ENCODE measurements at regions not wholly inside any gene's neighbourhood (a gene's known extent, or its start where the extent isn't known, plus 50 kb on each side); places are given as distances from the start of the nearest gene placed in this dataset.
"Not testable (repeated sequence)": the region's sequence is repeated elsewhere in the genome, so short reads cannot be mapped to it uniquely, and the experiment has no call there.

DNA sequence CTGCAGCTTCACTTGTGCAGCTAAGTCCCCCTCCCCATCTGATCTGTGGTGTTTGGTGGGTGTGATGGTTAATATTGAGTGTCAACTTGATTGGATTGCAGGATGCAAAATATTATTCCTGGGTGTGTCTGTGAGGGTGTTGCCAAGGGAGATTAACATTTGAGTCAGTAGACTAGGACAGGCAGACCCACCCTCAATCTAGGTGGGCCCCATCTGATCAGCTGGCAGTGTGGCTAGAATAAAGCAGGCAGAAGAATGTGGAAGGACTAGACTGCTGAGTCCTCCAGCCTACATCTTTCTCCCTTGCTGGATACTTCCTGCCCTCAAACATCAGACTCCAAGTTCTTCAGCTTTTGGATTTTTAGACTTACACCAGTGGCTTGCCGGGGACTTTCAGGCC, 103.5 kb upstream of the BOD1L1 start:
- Mint-ChIP-seq H3K4me3 (no peak overlapping the region), H3K9me3 (peaks cover 2% of the 10 kb centered on the region), H3K36me3 (ENCODE audit: low read depth) (no peaks in the 10 kb centered on the region), H3K27ac (no peak overlapping the region), H3K4me1 (no peaks in the 10 kb centered on the region), H3K27me3 (ENCODE audit: insufficient read depth) (no peaks in the 10 kb centered on the region)
- Histone ChIP-seq H3K36me3 (ENCODE audit: control insufficient read depth, insufficient read depth, low read length) (no peaks in the 10 kb centered on the region), H3K9me3 (ENCODE audit: control insufficient read depth, low read length) (no peaks in the 10 kb centered on the region), H3K4me3 (ENCODE audit: low read length) (no peak overlapping the region), H3K4me1 (ENCODE audit: control insufficient read depth, insufficient read depth, low read length) (no peaks in the 10 kb centered on the region), H3K9ac (ENCODE audit: extremely low read depth, low read length, poor library complexity, severe bottlenecking) (no peak overlapping the region), H3K27me3 (ENCODE audit: control insufficient read depth, insufficient read depth, low read length, poor library complexity, severe bottlenecking) (no peaks in the 10 kb centered on the region), H3K27ac (ENCODE audit: low read depth, low read length) (no peak overlapping the region)
- TF ChIP-seq, protein P1, sequence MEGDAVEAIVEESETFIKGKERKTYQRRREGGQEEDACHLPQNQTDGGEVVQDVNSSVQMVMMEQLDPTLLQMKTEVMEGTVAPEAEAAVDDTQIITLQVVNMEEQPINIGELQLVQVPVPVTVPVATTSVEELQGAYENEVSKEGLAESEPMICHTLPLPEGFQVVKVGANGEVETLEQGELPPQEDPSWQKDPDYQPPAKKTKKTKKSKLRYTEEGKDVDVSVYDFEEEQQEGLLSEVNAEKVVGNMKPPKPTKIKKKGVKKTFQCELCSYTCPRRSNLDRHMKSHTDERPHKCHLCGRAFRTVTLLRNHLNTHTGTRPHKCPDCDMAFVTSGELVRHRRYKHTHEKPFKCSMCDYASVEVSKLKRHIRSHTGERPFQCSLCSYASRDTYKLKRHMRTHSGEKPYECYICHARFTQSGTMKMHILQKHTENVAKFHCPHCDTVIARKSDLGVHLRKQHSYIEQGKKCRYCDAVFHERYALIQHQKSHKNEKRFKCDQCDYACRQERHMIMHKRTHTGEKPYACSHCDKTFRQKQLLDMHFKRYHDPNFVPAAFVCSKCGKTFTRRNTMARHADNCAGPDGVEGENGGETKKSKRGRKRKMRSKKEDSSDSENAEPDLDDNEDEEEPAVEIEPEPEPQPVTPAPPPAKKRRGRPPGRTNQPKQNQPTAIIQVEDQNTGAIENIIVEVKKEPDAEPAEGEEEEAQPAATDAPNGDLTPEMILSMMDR (conservative IDR thresholded peaks at IDR 0.05): no peak
- DNase-seq: no peak
- WGBS, 2 experiments (ENCODE audit: insufficient coverage in 1 of 2, insufficient read length in 1 of 2): 96 to 100% methylated on average over 1 of the region's 1 CpG

GRCh38 chr4:13733817-13734216, 106.3 kb upstream of the BOD1L1 start:
- TF ChIP-seq, protein P1 (conservative IDR thresholded peaks at IDR 0.05): no peak
- no peaks in the 10 kb centered on the region for H3K4me1 Mint-ChIP-seq

DNA sequence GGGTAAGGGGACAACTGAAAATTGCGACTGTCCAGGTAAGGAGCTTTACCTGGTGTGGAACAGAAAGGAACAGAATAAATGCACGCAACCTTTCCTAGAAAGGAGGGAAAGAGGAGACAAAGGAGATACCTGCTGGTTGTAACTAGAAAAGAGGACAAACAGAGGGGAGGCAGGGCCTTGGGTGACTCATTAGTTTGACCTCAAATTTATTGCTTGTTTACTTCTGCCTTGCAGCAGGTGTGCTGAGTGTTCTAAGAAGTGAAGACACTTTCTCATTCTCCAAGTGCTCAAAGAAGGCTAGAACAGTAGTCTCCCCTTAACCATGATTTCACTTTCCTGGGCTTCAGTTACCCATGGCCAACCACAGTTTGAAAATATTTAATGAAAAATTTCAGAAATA, 123.1 kb upstream of the BOD1L1 start:
- Mint-ChIP-seq H3K4me1 (no peaks in the 10 kb centered on the region), H3K36me3 (ENCODE audit: low read depth) (no peaks in the 10 kb centered on the region), H3K4me3 (no peak overlapping the region), H3K27me3 (ENCODE audit: insufficient read depth) (no peaks in the 10 kb centered on the region), H3K27ac (no peak overlapping the region), H3K9me3 (no peaks in the 10 kb centered on the region)
- no peak for DNase-seq
- H3K27me3 ChIP-seq (ENCODE audit: control insufficient read depth, insufficient read depth, low read length, poor library complexity, severe bottlenecking): peaks cover 48% of the 10 kb centered on the region
- H3K4me1 ChIP-seq (ENCODE audit: control insufficient read depth, insufficient read depth, low read length): no peaks in the 10 kb centered on the region
- no peaks in the 10 kb centered on the region for H3K36me3 ChIP-seq (ENCODE audit: control insufficient read depth, insufficient read depth, low read length)
- 86% methylated on average over 2 of the region's 2 CpGs for WGBS, 2 experiments (ENCODE audit: insufficient coverage in 1 of 2, insufficient read length in 1 of 2)
- TF ChIP-seq, protein P1 (conservative IDR thresholded peaks at IDR 0.05): no peak
- H3K9me3 ChIP-seq (ENCODE audit: control insufficient read depth, low read length): no peaks in the 10 kb centered on the region
- no peak overlapping the region for H3K9ac ChIP-seq (ENCODE audit: extremely low read depth, low read length, poor library complexity, severe bottlenecking)
- H3K27ac ChIP-seq (ENCODE audit: low read depth, low read length): no peak overlapping the region
- no peak overlapping the region for H3K4me3 ChIP-seq (ENCODE audit: low read length)

More at GRCh38 chr4:13733817-13734216, 106.3 kb upstream of the BOD1L1 start:
- Mint-ChIP-seq H3K36me3 (ENCODE audit: low read depth) (no peaks in the 10 kb centered on the region), H3K27ac (no peak overlapping the region), H3K4me3 (no peak overlapping the region), H3K27me3 (ENCODE audit: insufficient read depth) (no peaks in the 10 kb centered on the region), H3K9me3 (peaks cover 2% of the 10 kb centered on the region)
- 90 to 100% methylated on average over 1 of the region's 1 CpG for WGBS, 2 experiments (ENCODE audit: insufficient coverage in 1 of 2, insufficient read length in 1 of 2)
- Histone ChIP-seq H3K4me1 (ENCODE audit: control insufficient read depth, insufficient read depth, low read length) (no peaks in the 10 kb centered on the region), H3K9me3 (ENCODE audit: control insufficient read depth, low read length) (no peaks in the 10 kb centered on the region), H3K9ac (ENCODE audit: extremely low read depth, low read length, poor library complexity, severe bottlenecking) (no peak overlapping the region), H3K27ac (ENCODE audit: low read depth, low read length) (no peak overlapping the region), H3K27me3 (ENCODE audit: control insufficient read depth, insufficient read depth, low read length, poor library complexity, severe bottlenecking) (no peaks in the 10 kb centered on the region), H3K4me3 (ENCODE audit: low read length) (no peak overlapping the region), H3K36me3 (ENCODE audit: control insufficient read depth, insufficient read depth, low read length) (no peaks in the 10 kb centered on the region)
- no peak for DNase-seq

DNA sequence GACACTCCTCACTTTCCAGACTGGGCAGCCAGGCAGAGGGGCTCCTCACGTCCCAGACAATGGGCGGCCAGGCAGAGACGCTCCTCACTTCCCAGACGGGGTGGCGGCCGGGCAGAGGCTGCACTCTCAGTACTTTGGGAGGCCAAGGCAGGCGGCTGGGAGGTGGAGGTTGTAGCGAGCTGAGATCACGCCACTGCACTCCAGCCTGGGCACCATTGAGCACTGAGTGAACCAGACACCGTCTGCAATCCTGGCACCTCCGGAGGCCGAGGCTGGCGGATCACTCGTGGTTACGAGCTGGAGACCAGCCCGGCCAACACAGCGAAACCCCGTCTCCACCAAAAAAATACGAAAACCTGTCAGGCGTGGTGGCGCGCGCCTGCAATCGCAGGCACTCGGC, 134.1 kb upstream of the BOD1L1 start:
- peaks cover 33% of the 10 kb centered on the region for H3K9me3 ChIP-seq (ENCODE audit: control insufficient read depth, low read length)
- peaks cover 28% of the 10 kb centered on the region for H3K27me3 ChIP-seq (ENCODE audit: control insufficient read depth, insufficient read depth, low read length, poor library complexity, severe bottlenecking)
- DNase-seq; H3K4me3 Mint-ChIP-seq; H3K27ac ChIP-seq (ENCODE audit: low read depth, low read length); H3K4me1 ChIP-seq (ENCODE audit: control insufficient read depth, insufficient read depth, low read length); H3K36me3 Mint-ChIP-seq (ENCODE audit: low read depth); H3K36me3 ChIP-seq (ENCODE audit: control insufficient read depth, insufficient read depth, low read length); H3K27ac Mint-ChIP-seq; H3K27me3 Mint-ChIP-seq (ENCODE audit: insufficient read depth); H3K4me3 ChIP-seq (ENCODE audit: low read length); H3K9ac ChIP-seq (ENCODE audit: extremely low read depth, low read length, poor library complexity, severe bottlenecking); H3K4me1 Mint-ChIP-seq: not testable (repeated sequence)
- H3K9me3 Mint-ChIP-seq: peaks cover 43% of the 10 kb centered on the region
- WGBS, 2 experiments (ENCODE audit: insufficient coverage in 1 of 2, insufficient read length in 1 of 2): 90 to 94% methylated on average over 8 to 19 of the region's 25 CpGs
